H9 (cell line): ENCODE measurements at regions not wholly inside any gene's neighbourhood (a gene's known extent, or its start where the extent isn't known, plus 50 kb on each side); places are given as distances from the start of the nearest gene placed in this dataset.

Experiments
- DNase-seq: peaks from one replicate; pipeline ENCODE4 v3.0.0-alpha.2; 2017
- H2AFZ ChIP-seq: one replicate; pipeline ENCODE4 v1.6.1; 2013; ENCODE audit warnings: mild to moderate bottlenecking, low read length, control low read depth, moderate library complexity
- H2AK5ac ChIP-seq: 2 replicates; pipeline ENCODE4 v1.6.1; 2013; ENCODE audit warnings: low read length, control low read depth, mixed read lengths; ENCODE audit not compliant: insufficient read length
- H2BK120ac ChIP-seq: one replicate; pipeline ENCODE4 v1.6.1; 2013; ENCODE audit warnings: low read depth, mild to moderate bottlenecking, low read length, control low read depth, inconsistent platforms; ENCODE audit not compliant: poor library complexity, severe bottlenecking
- H2BK12ac ChIP-seq: 2 replicates; pipeline ENCODE4 v1.6.1; 2013; ENCODE audit warnings: low read length, control low read depth, mixed read lengths, low read depth; ENCODE audit not compliant: insufficient read length
- H2BK15ac ChIP-seq: 2 replicates; pipeline ENCODE4 v1.6.1; 2013; ENCODE audit warnings: low read depth, low read length, control low read depth
- H2BK20ac ChIP-seq: one replicate; pipeline ENCODE4 v1.6.1; 2013; ENCODE audit warnings: low read depth, mild to moderate bottlenecking, low read length, control low read depth, inconsistent platforms; ENCODE audit not compliant: poor library complexity, severe bottlenecking
- H2BK5ac ChIP-seq: 2 replicates; pipeline ENCODE4 v1.6.1; 2013; ENCODE audit warnings: low read length, control low read depth, mixed read lengths; ENCODE audit not compliant: insufficient read length
- H3K14ac ChIP-seq: 2 replicates; pipeline ENCODE4 v1.6.1; 2013; ENCODE audit warnings: low read length, control low read depth; ENCODE audit not compliant: insufficient read depth
- H3K18ac ChIP-seq: 2 replicates; pipeline ENCODE4 v1.6.1; 2013; ENCODE audit warnings: low read depth, mild to moderate bottlenecking, mixed read lengths, low read length, control low read depth; ENCODE audit not compliant: insufficient read length
- H3K23ac ChIP-seq: 2 replicates; pipeline ENCODE4 v1.6.1; 2013; ENCODE audit warnings: low read length, control low read depth, mixed read lengths, low read depth; ENCODE audit not compliant: insufficient read length
- H3K23me2 ChIP-seq: 2 replicates; pipeline ENCODE4 v1.6.1; 2013; ENCODE audit warnings: low read depth, mild to moderate bottlenecking, mixed read lengths, low read length, control low read depth; ENCODE audit not compliant: insufficient read length, poor library complexity, severe bottlenecking
- H3K27ac ChIP-seq: 2 replicates; pipeline ENCODE4 v1.5.1; 2013; ENCODE audit warnings: low read length, control low read depth, mixed read lengths, low read depth; ENCODE audit not compliant: insufficient read length
- H3K27me3 ChIP-seq: 2 replicates; pipeline ENCODE4 v1.6.1; 2013; ENCODE audit warnings: low read length, control low read depth, inconsistent platforms; ENCODE audit not compliant: insufficient read depth
- H3K4ac ChIP-seq: 2 replicates; pipeline ENCODE4 v1.6.1; 2013; ENCODE audit warnings: low read depth, mild to moderate bottlenecking, control low read depth, inconsistent platforms, low read length, moderate library complexity
- H3K4me1 ChIP-seq: 2 replicates; pipeline ENCODE4 v1.6.1; 2013; ENCODE audit warnings: low read length, control low read depth, inconsistent platforms; ENCODE audit not compliant: insufficient read depth
- H3K4me2 ChIP-seq: 2 replicates; pipeline ENCODE4 v1.6.1; 2013; ENCODE audit warnings: low read length, control low read depth, mixed read lengths; ENCODE audit not compliant: insufficient read length, insufficient read depth
- H3K56ac ChIP-seq: 2 replicates; pipeline ENCODE4 v1.6.1; 2013; ENCODE audit warnings: low read depth, mild to moderate bottlenecking, mixed read lengths, low read length, control low read depth; ENCODE audit not compliant: insufficient read length
- H3K79me1 ChIP-seq: 2 replicates; pipeline ENCODE4 v1.6.1; 2013; ENCODE audit warnings: low read depth, mild to moderate bottlenecking, moderate library complexity, low read length, control low read depth, inconsistent platforms; ENCODE audit not compliant: insufficient read depth, poor library complexity, severe bottlenecking
- H3K79me2 ChIP-seq: 2 replicates; pipeline ENCODE4 v1.6.1; 2013; ENCODE audit warnings: low read length, control low read depth, inconsistent platforms; ENCODE audit not compliant: insufficient read depth
- H3K9ac ChIP-seq: 2 replicates; pipeline ENCODE4 v1.6.1; 2013; ENCODE audit warnings: low read length, control low read depth, mixed read lengths; ENCODE audit not compliant: insufficient read length; ENCODE audit errors: extremely low read depth
- H3K9me3 ChIP-seq: one replicate; pipeline ENCODE4 v1.6.1; 2013; ENCODE audit warnings: low read depth, low read length, inconsistent platforms; ENCODE audit not compliant: control insufficient read depth
- H3T11ph ChIP-seq: one replicate; pipeline ENCODE4 v1.6.1; 2013; ENCODE audit warnings: mild to moderate bottlenecking, low read length, control low read depth, inconsistent platforms
- H4K20me1 ChIP-seq: one replicate; pipeline ENCODE4 v1.6.1; 2013; ENCODE audit not compliant: control insufficient read depth, insufficient read length, insufficient read depth
- H4K5ac ChIP-seq: 2 replicates; pipeline ENCODE4 v1.6.1; 2013; ENCODE audit warnings: low read depth, mild to moderate bottlenecking, mixed read lengths, low read length, control low read depth; ENCODE audit not compliant: insufficient read length
- H4K8ac ChIP-seq: replicated peaks from 2 replicates; pipeline ENCODE4 v1.6.1; 2013; ENCODE audit warnings: low read length, control low read depth, mixed read lengths, low read depth; ENCODE audit not compliant: insufficient read length
- H4K91ac ChIP-seq: 2 replicates; pipeline ENCODE4 v1.6.1; 2013; ENCODE audit warnings: low read depth, mild to moderate bottlenecking, moderate library complexity, mixed read lengths, low read length, control low read depth; ENCODE audit not compliant: insufficient read length
- H3K27ac Mint-ChIP-seq, 3 experiments: 2 replicates in 2 of 3; 3 replicates in 1 of 3; pipeline ENCODE4 v1.8.0; 2020 to 2021; ENCODE audit warnings: mixed read lengths in 3 of 3, mild to moderate bottlenecking in 1 of 3, moderate library complexity in 1 of 3
- H3K27me3 Mint-ChIP-seq: 2 replicates; pipeline ENCODE4 v1.8.0; 2021; ENCODE audit warnings: low read depth, mild to moderate bottlenecking, moderate library complexity, mixed read lengths
- H3K36me3 Mint-ChIP-seq, 3 experiments: 2 replicates in 2 of 3; 3 replicates in 1 of 3; pipeline ENCODE4 v1.8.0; 2020 to 2021; ENCODE audit warnings: low read depth in 3 of 3, mixed read lengths in 3 of 3; ENCODE audit not compliant: insufficient read depth in 1 of 3
- H3K4me1 Mint-ChIP-seq, 2 experiments: 2 replicates each; pipeline ENCODE4 v1.8.0; 2020; ENCODE audit warnings: mixed read lengths in 2 of 2
- H3K4me3 Mint-ChIP-seq, 2 experiments: 2 replicates in 1 of 2; 3 replicates in 1 of 2; pipeline ENCODE4 v1.8.0; 2020 to 2021; ENCODE audit warnings: mild to moderate bottlenecking in 2 of 2, mixed read lengths in 2 of 2, moderate library complexity in 1 of 2
- H3K9me3 Mint-ChIP-seq, 2 experiments: 2 replicates in 1 of 2; 3 replicates in 1 of 2; pipeline ENCODE4 v1.8.0; 2020; ENCODE audit warnings: mild to moderate bottlenecking in 2 of 2, mixed read lengths in 2 of 2, moderate library complexity in 1 of 2
- WGBS: extraction: QIAGEN DNeasy Blood & Tissue Kit; methylation state at CpG from one replicate; pipeline ENCODE4 v1.1.7; 2013; ENCODE audit warnings: missing lambda C conversion rate, low lambda C conversion rate, mixed read lengths; ENCODE audit not compliant: insufficient read length; ENCODE audit errors: extremely low coverage; 5-methylcytosine and 5-hydroxymethylcytosine counted together
- TF ChIP-seq, protein P1 (sequence below): fragments of 200-600 bp; sonication (generic); conservative IDR thresholded peaks from 3 replicates; pipeline ENCODE4 v1.8.0; 2021; ENCODE audit warnings: antibody characterized with exemption, mild to moderate bottlenecking

DNA sequence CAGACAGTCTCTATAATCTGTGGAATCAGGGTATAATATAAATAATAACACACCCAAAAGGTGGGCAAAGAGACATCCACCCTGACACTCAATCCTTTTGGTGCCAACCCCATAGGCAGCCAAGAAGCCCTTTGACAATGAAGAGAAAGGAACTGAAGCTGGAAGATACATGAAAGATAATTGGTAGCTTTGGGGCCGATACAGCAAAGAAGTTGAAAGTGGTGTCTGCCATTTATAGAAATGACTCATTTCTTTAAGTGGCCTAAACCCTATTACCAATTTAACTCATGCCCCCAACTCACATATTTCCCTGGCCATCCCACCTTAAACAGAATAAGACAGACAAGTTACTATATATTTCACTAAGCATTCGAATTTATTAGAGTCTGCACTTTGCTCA, 167.0 kb downstream of the ZC3H11B start:
- no peak for DNase-seq
- H3K27me3 ChIP-seq: no peaks in the 10 kb centered on the region
- no peaks in the 10 kb centered on the region for H3K79me1 ChIP-seq
- no peaks in the 10 kb centered on the region for H3K23me2 ChIP-seq
- H2BK20ac ChIP-seq: no peak overlapping the region
- no peak overlapping the region for H3K14ac ChIP-seq
- H4K8ac ChIP-seq: no peak overlapping the region
- no peak overlapping the region for H3K56ac ChIP-seq
- no peak overlapping the region for H3T11ph ChIP-seq
- no peaks in the 10 kb centered on the region for H3K9me3 ChIP-seq
- no peaks in the 10 kb centered on the region for H4K20me1 ChIP-seq
- Mint-ChIP-seq H3K36me3 (no peaks in the 10 kb centered on the region), H3K27ac (no peak overlapping the region), H3K4me3 (no peak overlapping the region), H3K4me1 (peaks cover 5 to 7% of the 10 kb centered on the region in 2 experiments), H3K27me3 (no peaks in the 10 kb centered on the region), H3K9me3 (no peaks in the 10 kb centered on the region)
- no peak overlapping the region for H3K18ac ChIP-seq
- no peak overlapping the region for H4K91ac ChIP-seq
- TF ChIP-seq, protein P1, sequence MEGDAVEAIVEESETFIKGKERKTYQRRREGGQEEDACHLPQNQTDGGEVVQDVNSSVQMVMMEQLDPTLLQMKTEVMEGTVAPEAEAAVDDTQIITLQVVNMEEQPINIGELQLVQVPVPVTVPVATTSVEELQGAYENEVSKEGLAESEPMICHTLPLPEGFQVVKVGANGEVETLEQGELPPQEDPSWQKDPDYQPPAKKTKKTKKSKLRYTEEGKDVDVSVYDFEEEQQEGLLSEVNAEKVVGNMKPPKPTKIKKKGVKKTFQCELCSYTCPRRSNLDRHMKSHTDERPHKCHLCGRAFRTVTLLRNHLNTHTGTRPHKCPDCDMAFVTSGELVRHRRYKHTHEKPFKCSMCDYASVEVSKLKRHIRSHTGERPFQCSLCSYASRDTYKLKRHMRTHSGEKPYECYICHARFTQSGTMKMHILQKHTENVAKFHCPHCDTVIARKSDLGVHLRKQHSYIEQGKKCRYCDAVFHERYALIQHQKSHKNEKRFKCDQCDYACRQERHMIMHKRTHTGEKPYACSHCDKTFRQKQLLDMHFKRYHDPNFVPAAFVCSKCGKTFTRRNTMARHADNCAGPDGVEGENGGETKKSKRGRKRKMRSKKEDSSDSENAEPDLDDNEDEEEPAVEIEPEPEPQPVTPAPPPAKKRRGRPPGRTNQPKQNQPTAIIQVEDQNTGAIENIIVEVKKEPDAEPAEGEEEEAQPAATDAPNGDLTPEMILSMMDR: no peak
- no peak overlapping the region for H3K9ac ChIP-seq
- WGBS: no CpG with 5 or more reads among the region's 2 CpGs
- H3K4ac ChIP-seq: no peak overlapping the region
- H2BK5ac ChIP-seq: no peak overlapping the region
- H3K27ac ChIP-seq: no peak overlapping the region
- H2BK15ac ChIP-seq: no peak overlapping the region
- H2BK120ac ChIP-seq: no peak overlapping the region
- no peak overlapping the region for H4K5ac ChIP-seq
- no peak overlapping the region for H2AFZ ChIP-seq
- no peak overlapping the region for H3K4me2 ChIP-seq
- no peak overlapping the region for H2BK12ac ChIP-seq
- H3K4me1 ChIP-seq: no peaks in the 10 kb centered on the region; the same call in 1 of the 2 replicates
- H3K79me2 ChIP-seq: no peaks in the 10 kb centered on the region
- no peak overlapping the region for H2AK5ac ChIP-seq
- H3K23ac ChIP-seq: no peak overlapping the region
